NCI-H82 (cell line): ENCODE measurements at regions not wholly inside any gene's neighbourhood (a gene's known extent, or its start where the extent isn't known, plus 50 kb on each side); places are given as distances from the start of the nearest gene placed in this dataset.

Source experiments
- DNase-seq: peaks from one replicate; lab custom pipeline; 2025; lab: John Stamatoyannopoulos, UW

GRCh38 chr18:79626905-79627749 is 52.5 kb upstream of the CTDP1 start:
- DNase-seq: no peak

GRCh38 chr18:79627750-79628294 is 51.8 kb upstream of the CTDP1 start:
- DNase-seq: no peak

GRCh38 chr18:79628416-79629248 is 51.0 kb upstream of the CTDP1 start:
- DNase-seq: no peak

GRCh38 chr18:79629249-79629558 is 50.4 kb upstream of the CTDP1 start:
- no peak for DNase-seq

DNA sequence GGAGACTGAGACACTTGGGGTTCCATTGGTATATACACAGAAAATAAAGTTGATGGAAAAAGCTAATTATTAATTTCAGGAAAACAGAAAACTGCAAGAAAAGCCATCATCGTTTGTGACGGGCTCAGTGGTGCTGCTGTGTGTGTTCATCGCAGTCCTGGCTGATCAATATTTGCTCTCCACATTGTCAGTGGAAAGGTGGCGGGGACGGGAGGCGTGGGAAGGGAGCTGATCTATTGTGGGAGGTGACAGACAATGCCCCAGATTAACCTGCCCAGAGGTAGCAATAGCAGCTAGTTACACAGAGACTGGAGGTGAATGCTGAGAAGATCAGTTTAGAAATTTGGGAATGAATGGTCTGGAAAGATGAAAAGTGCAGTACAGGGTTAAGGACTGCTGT is 50.0 kb upstream of the CTDP1 start:
- no peak for DNase-seq
